ENCODE measurements at regions not wholly inside any gene's neighbourhood (a gene's known extent, or its start where the extent isn't known, plus 50 kb on each side); places are given as distances from the start of the nearest gene placed in this dataset.
A peak's percentile ranks its signal among the peaks of the same experiment; 100 is the strongest.
"Not testable (repeated sequence)": the region's sequence is repeated elsewhere in the genome, so short reads cannot be mapped to it uniquely, and the experiment has no call there.

DNA sequence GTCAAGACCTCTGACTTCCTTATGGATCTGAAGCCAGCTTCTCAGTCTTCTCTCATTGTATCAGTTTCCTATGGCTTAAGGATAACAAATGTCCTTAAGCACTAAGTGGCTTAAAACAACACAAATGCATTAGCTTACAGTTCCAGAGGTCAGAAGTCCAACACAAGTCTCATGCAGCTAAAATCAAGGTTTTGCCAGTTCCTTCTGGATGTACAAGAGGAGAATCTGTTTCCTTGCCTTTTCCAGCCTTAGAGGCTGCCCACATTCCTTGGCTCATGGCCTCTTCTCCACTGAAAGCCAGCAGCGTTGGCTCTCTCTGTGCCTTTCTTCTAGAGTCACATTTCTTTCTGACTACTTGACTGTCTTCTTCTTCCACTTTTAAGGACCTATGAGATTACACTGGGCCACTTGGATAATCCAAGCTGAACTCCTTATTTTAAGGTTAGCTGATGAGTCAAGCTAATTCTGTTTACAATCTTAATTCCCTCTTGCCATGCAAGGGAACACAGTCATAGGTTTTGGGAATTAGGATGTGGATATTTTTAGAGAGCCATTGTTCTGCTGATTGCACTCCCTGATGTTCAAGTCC is 179.0 kb downstream of the BCAS1 start:
- H3K27ac Mint-ChIP-seq = peak overlapping the region; percentile 75
- H3K4me3 Mint-ChIP-seq = no peak overlapping the region
- peaks cover 9% of the 10 kb centered on the region for H3K9me3 Mint-ChIP-seq
- peaks cover 66% of the 10 kb centered on the region for H3K4me1 Mint-ChIP-seq
- no peaks in the 10 kb centered on the region for H3K27me3 Mint-ChIP-seq
- no peak for DNase-seq
- peaks cover 3% of the 10 kb centered on the region for H3K36me3 Mint-ChIP-seq

DNA sequence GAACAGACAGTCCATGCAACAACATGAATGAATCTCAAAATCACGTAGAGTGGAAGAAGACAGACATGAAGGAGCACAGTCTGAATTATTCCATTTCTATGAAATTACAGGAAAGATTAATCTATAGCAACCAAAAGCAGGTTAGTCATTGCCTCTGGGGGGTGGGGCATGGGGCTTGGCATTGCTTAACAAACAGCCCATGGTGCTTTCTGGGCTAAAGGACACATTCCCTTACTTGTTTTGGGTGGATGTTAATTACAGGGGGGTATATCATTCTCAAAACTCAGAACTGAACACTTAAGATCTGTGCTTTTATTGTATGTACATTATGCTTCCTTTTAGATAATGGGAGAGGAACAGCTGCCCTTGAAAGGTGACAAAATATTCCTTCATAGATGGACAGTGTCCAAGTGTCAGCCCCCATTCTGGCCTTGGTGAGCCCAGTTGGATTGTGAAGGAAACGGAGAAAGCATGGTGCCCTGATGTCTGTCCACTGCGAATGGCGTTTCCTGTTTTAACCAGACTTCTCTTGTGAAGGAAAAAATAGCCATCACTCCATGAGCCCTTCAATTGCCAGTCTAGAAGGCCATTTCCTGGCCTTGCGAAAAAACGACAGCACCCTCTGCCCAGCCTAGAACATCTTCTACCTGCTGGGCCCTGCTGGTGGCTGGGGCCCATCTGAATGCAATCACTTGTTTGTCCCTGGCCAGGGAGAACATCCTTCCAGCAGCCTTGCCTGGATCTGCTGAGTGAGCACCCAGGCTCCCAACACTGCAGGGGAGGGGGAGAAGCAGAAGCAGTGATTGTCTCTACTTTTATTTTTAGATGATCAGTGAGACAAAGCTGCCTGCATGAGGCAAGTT is 179.7 kb downstream of the BCAS1 start:
- Mint-ChIP-seq H3K36me3 (peaks cover 3% of the 10 kb centered on the region), H3K9me3 (peaks cover 9% of the 10 kb centered on the region), H3K27me3 (no peaks in the 10 kb centered on the region), H3K4me3 (no peak overlapping the region), H3K27ac (peak overlapping the region; percentile 76), H3K4me1 (peaks cover 70% of the 10 kb centered on the region)
- no peak for DNase-seq

DNA sequence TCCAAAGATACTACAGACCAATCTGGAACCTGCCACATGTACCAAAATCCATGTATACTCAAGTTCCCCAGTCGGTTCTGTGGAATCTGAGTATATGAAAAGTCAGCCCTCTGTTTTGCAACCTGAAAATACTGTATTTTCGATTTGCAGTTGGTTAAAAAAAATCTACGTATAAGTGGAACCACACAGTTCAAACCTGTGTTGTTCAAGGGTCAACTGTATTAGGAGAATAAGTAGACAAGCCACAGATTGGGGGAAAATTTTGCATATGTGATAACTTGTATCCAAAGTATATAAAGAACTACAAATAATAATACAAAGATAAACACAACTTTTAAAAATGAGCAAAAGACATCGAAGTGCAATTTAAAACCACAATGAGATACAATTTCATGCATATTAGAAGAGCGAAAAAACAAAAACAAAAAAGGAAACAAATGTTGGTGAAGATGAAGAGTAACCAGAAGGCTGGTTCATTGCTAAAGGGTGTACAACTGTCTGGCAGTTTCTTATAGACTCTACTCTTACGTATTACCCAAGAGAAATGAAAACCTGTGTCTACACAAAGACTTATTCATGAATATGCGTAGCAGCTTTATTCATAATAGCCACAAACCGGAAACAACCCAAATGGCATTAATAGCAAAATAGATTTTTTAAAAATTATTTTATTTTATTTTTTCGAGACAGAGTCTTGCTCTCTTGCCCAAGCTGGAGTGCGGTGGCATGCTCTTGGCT is 180.8 kb downstream of the BCAS1 start:
- Mint-ChIP-seq H3K27ac (no peak overlapping the region), H3K27me3 (no peaks in the 10 kb centered on the region), H3K4me3 (no peak overlapping the region), H3K4me1 (peaks cover 69% of the 10 kb centered on the region), H3K9me3 (peaks cover 9% of the 10 kb centered on the region), H3K36me3 (peaks cover 3% of the 10 kb centered on the region)
- DNase-seq = no peak

DNA sequence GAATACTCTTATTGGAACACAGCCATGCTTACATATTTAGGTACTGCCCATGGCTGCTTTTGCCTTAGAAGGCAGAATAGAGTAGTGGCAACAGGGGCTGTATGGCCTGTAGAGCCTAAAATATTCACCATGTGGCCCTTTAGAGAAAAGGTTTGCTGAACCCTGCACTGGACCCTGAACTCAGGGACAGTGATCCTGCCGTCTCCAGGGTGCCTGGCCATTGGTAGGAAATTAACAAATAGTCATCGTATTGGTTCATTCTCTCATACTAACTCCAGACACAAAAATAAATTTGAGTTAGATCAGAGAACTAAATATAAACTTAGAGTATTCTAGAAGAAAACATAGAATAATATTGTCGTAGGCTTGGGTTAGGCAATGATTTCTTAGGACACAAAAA is 181.4 kb downstream of the BCAS1 start:
- H3K4me1 Mint-ChIP-seq = peaks cover 71% of the 10 kb centered on the region
- DNase-seq = no peak
- H3K9me3 Mint-ChIP-seq = peaks cover 9% of the 10 kb centered on the region
- H3K4me3 Mint-ChIP-seq = no peak overlapping the region
- no peak overlapping the region for H3K27ac Mint-ChIP-seq
- peaks cover 3% of the 10 kb centered on the region for H3K36me3 Mint-ChIP-seq
- no peaks in the 10 kb centered on the region for H3K27me3 Mint-ChIP-seq

DNA sequence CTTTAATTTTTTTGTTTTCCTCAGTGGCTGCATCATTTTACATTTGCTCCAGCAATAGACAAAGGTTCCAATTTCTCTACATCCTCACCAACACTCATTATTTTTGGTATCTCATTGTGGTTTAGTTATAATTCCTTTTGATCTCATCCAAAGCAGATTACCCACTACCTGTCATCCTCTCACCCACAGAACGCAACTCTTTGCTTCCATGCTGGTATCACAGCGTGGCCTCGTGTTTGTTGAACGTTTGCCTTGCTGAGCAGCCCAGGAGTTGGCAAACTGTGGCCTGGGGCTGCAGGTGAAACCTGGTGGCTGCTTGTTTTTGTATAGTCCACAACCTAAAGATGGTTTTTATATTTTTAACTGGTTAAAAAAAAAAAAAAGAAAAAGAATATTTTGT is 181.9 kb downstream of the BCAS1 start:
- Mint-ChIP-seq H3K4me3 (no peak overlapping the region), H3K27me3 (no peaks in the 10 kb centered on the region)

DNA sequence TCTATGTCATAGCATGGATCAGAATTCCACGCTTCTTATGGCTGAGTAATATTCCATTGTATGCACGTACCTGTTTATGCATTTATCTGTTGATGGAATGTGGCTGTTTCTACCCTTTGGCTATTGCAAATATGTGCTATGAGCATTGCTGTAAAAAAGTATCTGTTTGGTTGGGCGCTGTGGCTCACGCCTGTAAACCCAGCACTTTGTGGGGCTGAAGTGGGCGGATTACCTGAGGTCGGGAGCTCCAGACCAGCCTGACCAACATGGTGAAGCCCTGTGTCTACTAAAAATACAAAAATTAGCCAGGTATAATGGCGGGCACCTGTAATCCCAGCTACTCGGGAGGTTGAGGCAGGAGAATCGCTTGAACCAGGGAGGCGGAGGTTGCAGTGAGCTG is 182.4 kb downstream of the BCAS1 start:
- no peak for DNase-seq
- Mint-ChIP-seq H3K27ac (peak overlapping the region; percentile 70), H3K4me1 (peaks cover 75% of the 10 kb centered on the region), H3K9me3 (peaks cover 9% of the 10 kb centered on the region), H3K36me3 (peaks cover 3% of the 10 kb centered on the region), H3K27me3 (no peaks in the 10 kb centered on the region), H3K4me3 (no peak overlapping the region)

More for the DNA sequence above, 181.9 kb downstream of the BCAS1 start:
- Mint-ChIP-seq H3K27ac (peak overlapping the region; percentile 77), H3K36me3 (peaks cover 3% of the 10 kb centered on the region), H3K4me1 (peaks cover 74% of the 10 kb centered on the region), H3K9me3 (peaks cover 9% of the 10 kb centered on the region)
- no peak for DNase-seq

DNA sequence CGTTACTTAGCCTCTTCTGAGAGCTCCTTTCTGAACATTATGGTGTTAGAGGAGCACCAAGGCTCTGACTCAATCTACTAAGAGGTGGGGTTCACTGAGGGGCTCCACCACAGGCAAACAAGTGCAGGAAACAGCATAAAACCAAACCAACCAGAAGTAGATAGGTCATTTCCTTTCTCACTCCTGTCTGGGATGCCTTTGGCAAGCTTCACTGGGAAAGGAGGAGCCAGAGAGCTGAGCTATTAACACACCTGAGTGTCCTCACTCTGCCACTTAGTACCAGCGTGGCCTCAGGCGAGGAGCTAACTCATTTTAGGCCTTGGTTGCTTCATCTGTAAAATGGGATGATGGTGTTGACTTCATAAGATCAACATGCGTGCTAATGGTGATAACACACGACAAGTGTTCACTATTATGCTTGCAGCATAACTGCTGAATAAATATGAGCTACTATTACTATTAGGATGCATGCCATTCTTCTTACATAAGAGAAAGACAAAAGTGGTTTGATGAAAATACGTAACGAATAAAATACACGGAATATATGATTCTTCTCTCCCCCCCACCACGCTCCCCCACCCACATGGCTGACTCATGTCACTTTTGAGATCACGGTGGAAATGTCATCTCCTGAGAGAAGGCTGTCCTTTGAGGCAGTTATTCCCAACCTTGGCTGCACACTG is 185.4 kb downstream of the BCAS1 start:
- Mint-ChIP-seq H3K4me1 (peaks cover 72% of the 10 kb centered on the region), H3K36me3 (peaks cover 9% of the 10 kb centered on the region), H3K27ac (peak overlapping the region; percentile 99), H3K4me3 (peak overlapping the region; percentile 87), H3K27me3 (no peaks in the 10 kb centered on the region), H3K9me3 (peaks cover 12% of the 10 kb centered on the region)
- DNase-seq = peak; percentile 65

DNA sequence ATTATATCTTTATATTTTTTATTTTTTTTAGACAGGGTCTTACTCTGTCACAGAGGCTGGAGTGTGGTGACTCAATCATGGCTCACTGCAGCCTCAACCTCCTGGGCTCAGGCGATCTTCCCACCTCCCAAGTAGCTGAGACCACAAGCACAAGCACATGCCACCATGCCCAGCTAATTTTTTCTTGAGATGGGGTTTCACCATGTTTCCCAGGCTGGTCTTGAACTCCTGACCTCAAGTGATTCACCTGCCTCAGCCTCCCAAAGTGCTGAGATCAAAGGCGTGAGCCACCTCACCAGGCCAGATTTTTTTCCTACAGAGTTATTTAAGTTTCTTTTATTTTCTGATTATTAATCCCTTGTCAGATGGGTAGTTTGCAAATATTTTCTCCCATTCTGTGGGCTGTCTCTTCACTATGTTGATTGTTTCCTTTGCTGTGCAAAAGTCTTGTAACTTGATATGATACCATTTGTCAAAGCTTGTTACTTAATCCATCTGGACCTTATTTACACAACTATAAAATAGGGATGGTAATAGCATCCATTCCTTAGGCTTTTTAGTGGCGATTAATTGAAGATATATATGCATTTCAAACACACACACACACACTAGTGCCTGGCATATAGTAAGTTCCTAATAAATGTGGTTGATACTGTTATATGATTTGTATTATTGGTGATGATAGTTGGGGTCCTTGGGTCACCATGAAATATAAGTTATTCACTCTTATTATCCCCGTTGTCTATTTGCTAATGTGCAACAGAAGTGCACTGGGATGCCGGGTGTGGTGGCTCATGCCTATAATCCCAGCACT is 187.1 kb downstream of the BCAS1 start:
- H3K27ac Mint-ChIP-seq = peak overlapping the region; percentile 99
- peaks cover 75% of the 10 kb centered on the region for H3K4me1 Mint-ChIP-seq
- H3K27me3 Mint-ChIP-seq = no peaks in the 10 kb centered on the region
- H3K36me3 Mint-ChIP-seq = peaks cover 9% of the 10 kb centered on the region
- peak overlapping the region; percentile 87 for H3K4me3 Mint-ChIP-seq
- H3K9me3 Mint-ChIP-seq = peaks cover 12% of the 10 kb centered on the region
- peak; percentile 40 for DNase-seq

DNA sequence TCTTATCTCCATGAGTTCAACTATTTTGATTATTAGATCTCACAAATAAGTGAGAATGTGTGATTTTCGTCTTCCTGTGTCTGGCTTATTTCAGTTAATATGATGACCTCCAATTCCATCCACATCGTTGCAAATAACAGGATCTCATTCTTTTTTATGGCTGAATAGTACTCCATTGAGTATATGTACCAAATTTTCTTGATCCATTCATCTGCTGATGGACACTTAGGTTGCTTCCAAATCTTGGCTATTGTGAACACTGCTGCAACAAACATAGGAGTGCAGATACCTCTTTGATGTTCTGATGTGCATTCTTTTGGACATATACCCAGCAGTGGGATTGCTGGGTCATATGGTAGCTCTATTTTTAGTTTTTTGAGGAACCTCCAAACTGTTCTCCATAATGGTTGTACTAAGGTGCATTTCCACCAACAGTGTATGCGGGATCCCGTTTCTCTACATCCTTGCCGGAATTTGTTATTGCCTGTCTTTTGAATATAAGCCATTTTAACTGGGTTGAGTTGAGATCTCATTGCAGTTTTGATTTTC is 187.9 kb downstream of the BCAS1 start:
- peak overlapping the region; percentile 59 for H3K27ac Mint-ChIP-seq
- H3K9me3 Mint-ChIP-seq, DNase-seq, H3K36me3 Mint-ChIP-seq, H3K27me3 Mint-ChIP-seq, H3K4me3 Mint-ChIP-seq: not testable (repeated sequence)
- H3K4me1 Mint-ChIP-seq = peaks cover 71% of the 10 kb centered on the region

DNA sequence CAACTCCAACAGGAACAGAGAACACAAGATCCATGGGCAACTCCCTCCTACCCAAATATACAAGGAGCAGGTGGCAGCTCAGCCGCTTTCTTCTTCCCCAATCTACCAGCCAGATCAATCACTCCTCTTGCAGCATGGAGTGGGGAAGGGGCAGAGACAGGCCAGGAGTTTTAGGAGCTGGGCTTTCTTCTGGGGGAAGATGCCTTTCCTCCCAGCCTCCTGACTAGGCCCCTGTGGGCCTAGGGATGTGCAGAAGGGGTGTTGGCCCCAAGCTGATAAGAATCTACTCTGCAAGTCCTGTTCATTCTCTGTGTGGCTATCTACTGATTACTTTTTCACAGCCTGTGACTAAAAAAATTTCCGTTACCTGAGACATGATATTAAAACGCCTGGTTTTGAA is 189.0 kb downstream of the BCAS1 start:
- no peak for DNase-seq

DNA sequence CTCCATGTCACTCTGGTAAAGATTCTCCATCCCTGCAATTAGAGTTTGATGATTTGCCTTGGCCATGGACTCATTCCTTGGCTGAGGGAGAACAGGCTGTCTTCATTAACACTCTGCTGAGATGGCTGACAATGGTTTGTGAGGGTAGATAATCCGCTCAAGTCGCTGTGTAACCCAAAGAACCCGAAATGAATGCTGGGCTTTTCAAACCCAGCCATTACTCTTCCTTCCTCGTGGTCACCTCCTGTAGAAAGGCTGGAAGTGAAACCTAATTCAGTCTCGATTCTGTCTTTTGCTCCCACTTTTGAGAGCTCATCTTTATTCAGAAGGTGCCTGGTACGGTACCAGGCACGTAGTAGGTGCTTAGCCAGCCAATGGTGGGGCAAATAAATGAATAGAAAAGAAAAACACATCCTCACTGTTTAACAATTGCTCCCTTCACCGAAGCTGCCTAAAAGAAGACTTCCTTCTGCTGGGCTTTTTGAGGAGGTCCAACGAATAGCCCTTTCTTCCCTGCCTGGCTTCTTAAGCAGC is 190.2 kb downstream of the BCAS1 start:
- Mint-ChIP-seq H3K36me3 (peaks cover 6% of the 10 kb centered on the region), H3K9me3 (peaks cover 8% of the 10 kb centered on the region), H3K27ac (peak overlapping the region; percentile 22), H3K4me3 (no peak overlapping the region), H3K4me1 (peaks cover 57% of the 10 kb centered on the region), H3K27me3 (no peaks in the 10 kb centered on the region)
- no peak for DNase-seq

More for the DNA sequence above, 189.0 kb downstream of the BCAS1 start:
- H3K9me3 Mint-ChIP-seq = peaks cover 8% of the 10 kb centered on the region
- peaks cover 6% of the 10 kb centered on the region for H3K36me3 Mint-ChIP-seq
- no peaks in the 10 kb centered on the region for H3K27me3 Mint-ChIP-seq
- H3K4me1 Mint-ChIP-seq = peaks cover 67% of the 10 kb centered on the region
- peak overlapping the region; percentile 26 for H3K27ac Mint-ChIP-seq
- H3K4me3 Mint-ChIP-seq = no peak overlapping the region

DNA sequence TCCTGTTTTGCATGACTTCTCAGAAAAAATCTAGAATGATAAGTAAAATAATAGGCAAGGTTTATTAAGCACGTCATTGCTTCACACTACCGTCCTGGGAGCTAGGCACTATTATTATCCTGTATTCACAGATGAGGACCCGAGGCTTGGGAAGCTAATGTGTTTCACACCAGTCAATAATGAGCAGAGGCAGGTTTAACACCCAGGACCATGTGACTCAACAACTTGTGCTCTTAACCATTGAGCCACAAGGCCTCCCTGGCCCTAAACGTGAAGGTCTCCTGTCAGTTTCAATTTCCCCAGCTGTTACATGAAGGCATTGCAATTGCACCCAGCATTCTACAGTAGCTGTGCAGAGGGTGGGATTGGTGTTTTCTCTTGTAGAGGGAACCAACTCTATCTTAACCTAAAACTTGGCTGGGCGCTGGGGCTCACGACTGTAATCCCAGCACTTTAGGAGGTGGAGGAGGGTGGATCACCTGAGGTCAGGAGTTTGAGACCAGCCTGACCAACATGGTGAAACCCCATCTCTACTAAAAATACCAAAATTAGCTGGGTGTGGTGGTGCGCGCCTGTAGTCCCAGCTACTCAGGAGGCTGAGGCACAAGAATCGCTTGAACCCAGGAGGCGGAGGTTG is 191.2 kb downstream of the BCAS1 start:
- Mint-ChIP-seq H3K27me3 (no peaks in the 10 kb centered on the region), H3K27ac (no peak overlapping the region), H3K4me1 (peaks cover 52% of the 10 kb centered on the region), H3K9me3 (peaks cover 8% of the 10 kb centered on the region), H3K4me3 (no peak overlapping the region), H3K36me3 (peaks cover 6% of the 10 kb centered on the region)
- no peak for DNase-seq

DNA sequence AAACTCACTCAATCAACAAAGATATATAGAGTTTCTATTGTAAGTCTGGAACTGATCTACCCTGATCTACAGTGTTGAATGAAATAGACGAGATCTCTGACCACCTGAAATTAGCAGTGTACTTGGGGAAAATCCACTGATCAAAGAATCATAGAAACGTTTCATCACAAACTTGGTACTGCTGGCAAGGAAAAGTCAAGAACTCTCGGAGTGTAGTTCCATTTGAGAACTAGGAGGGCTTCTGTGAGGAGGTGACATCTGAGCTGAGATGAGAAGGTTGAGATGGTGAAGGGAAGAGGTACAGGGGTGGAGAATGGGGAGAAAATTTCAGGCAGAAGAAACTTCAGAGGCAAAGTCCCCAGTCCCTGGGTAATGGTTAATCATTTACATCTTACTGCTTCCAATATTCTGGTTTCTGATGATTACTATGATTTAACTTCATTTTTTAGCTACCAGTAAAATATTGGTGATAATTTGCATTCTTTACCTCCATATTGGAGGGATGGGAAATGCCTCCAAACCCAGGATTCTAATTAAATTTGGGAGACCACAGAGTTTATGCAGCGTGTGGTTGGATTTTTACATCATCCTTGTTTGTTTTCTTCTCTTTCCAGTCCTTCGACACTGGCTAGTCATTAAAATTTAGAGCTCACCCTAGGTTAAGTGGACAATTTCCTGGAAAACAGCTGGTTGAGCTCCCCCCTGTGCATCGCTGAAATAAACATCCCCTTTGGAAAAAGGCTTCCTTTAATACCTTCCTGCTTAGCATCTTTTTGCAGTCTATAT is 191.9 kb downstream of the BCAS1 start:
- H3K4me3 Mint-ChIP-seq = no peak overlapping the region
- peaks cover 6% of the 10 kb centered on the region for H3K36me3 Mint-ChIP-seq
- no peak overlapping the region for H3K27ac Mint-ChIP-seq
- no peaks in the 10 kb centered on the region for H3K27me3 Mint-ChIP-seq
- H3K4me1 Mint-ChIP-seq = peaks cover 49% of the 10 kb centered on the region
- H3K9me3 Mint-ChIP-seq = peaks cover 8% of the 10 kb centered on the region
- DNase-seq = no peak
